Fibroblast of lung (primary cell): ENCODE measurements at regions not wholly inside any gene's neighbourhood (a gene's known extent, or its start where the extent isn't known, plus 50 kb on each side); places are given as distances from the start of the nearest gene placed in this dataset.

Source experiments
- DNase-seq, 2 donors: peaks; one replicate each; pipeline versions ENCODE4 v3.0.0 to v3.0.0-alpha.2; 2010; ENCODE audit warnings: low read depth in 2 of 2
- H2AFZ ChIP-seq: 2 replicates; pipeline ENCODE4 v1.5.1; 2012; ENCODE audit warnings: low read length, control low read depth, inconsistent platforms
- H3K27ac ChIP-seq: 2 replicates; pipeline ENCODE4 v1.5.1; 2011; ENCODE audit warnings: low read length, control low read depth; ENCODE audit not compliant: insufficient read depth
- H3K27me3 ChIP-seq: 2 replicates; pipeline ENCODE4 v1.5.1; 2011; ENCODE audit warnings: mild to moderate bottlenecking, low read length; ENCODE audit not compliant: control insufficient read depth, insufficient read depth
- H3K36me3 ChIP-seq: 2 replicates; pipeline ENCODE4 v1.5.1; 2011; ENCODE audit warnings: low read length; ENCODE audit not compliant: control insufficient read depth, insufficient read depth
- H3K4me1 ChIP-seq: 2 replicates; pipeline ENCODE4 v1.5.1; 2011; ENCODE audit warnings: low read length; ENCODE audit not compliant: control insufficient read depth, insufficient read depth; ENCODE audit errors: extremely low read depth
- H3K4me2 ChIP-seq: 2 replicates; pipeline ENCODE4 v1.5.1; 2011; ENCODE audit warnings: low read length, control low read depth; ENCODE audit not compliant: insufficient read depth; ENCODE audit errors: extremely low read depth
- H3K4me3 ChIP-seq, 4 experiments: fragments of 200-600 bp in 1 of 4; sonication (generic) in 1 of 4; replicated peaks in 1 of 4; 2 replicates each; pipeline ENCODE4 v1.5.1; 2011 to 2016; ENCODE audit warnings: low read length in 4 of 4, low read depth in 3 of 4, mild to moderate bottlenecking in 3 of 4, control low read depth in 2 of 4, inconsistent platforms in 1 of 4, mixed read lengths in 1 of 4; ENCODE audit not compliant: insufficient read depth in 1 of 4; ENCODE audit errors: control extremely low read depth in 1 of 4
- H3K79me2 ChIP-seq: 2 replicates; pipeline ENCODE4 v1.5.1; 2012; ENCODE audit warnings: mild to moderate bottlenecking, low read length, inconsistent platforms; ENCODE audit not compliant: control insufficient read depth, insufficient read depth
- H3K9ac ChIP-seq: 2 replicates; pipeline ENCODE4 v1.5.1; 2011; ENCODE audit warnings: mild to moderate bottlenecking, low read length, control low read depth; ENCODE audit not compliant: insufficient read depth
- H3K9me3 ChIP-seq: 2 replicates; pipeline ENCODE4 v1.5.1; 2012; ENCODE audit warnings: low read depth, low read length; ENCODE audit not compliant: control insufficient read depth, insufficient read depth
- H4K20me1 ChIP-seq: 2 replicates; pipeline ENCODE4 v1.5.1; 2011; ENCODE audit warnings: low read length; ENCODE audit not compliant: control insufficient read depth, insufficient read depth; ENCODE audit errors: extremely low read depth
- EZH2 ChIP-seq: IDR thresholded peaks from 2 replicates; pipeline ENCODE4 v1.5.1; 2012; ENCODE audit warnings: low read length, control low read depth, mild to moderate bottlenecking; ENCODE audit errors: missing control alignments
- TF ChIP-seq, protein P1 (sequence below), 2 donors: IDR thresholded peaks in 1 of 2; conservative IDR thresholded peaks in 1 of 2; 1 replicate in 1 of 2; 2 replicates in 1 of 2; pipeline ENCODE4 v1.5.1; 2011 to 2012; ENCODE audit warnings: low read length in 2 of 2, control low read depth in 1 of 2, inconsistent platforms in 1 of 2, low read depth in 1 of 2, mild to moderate bottlenecking in 1 of 2

DNA sequence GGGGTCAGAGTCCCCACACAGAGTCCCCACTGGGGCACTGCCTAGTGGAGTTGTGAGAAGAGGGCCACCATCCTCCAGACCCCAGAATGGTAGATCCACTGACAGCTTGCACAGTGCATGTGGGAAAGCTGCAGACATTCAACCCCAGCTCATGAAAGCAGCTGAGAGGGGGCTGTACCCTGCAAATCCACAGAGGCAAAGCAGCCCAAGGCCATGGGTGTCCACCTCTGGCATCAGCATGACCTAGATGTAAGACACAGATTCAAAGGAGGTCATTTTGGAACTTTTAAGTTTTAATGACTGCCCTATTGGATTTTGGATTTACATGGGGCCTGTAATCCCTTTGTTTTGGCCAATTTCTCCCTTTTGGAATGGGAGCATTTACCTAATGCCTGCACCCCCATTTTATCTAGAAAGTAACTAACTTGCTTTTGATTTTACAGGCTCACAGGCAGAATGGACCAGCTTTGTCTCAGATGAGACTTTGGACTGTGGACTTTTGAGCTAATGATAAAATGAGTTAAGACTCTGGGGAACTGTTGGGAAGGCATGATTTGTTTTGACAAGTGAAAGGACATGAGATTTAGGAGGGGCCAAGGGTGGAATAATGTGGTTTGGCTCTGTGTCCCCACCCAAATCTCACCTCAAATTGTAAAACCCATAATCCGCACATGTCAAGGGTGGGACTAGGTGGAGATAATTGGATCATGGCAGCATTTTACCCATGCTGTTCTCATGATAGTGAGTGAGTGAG is 56.3 kb upstream of the ITGA1 start:
- no peaks in the 10 kb centered on the region for H3K27me3 ChIP-seq
- H3K27ac ChIP-seq: no peak overlapping the region
- H3K4me1 ChIP-seq: peaks cover 2% of the 10 kb centered on the region
- DNase-seq: no peak
- no peak overlapping the region for H3K4me3 ChIP-seq
- no peaks in the 10 kb centered on the region for H3K36me3 ChIP-seq
- H3K9ac ChIP-seq: no peak overlapping the region
- no peak overlapping the region for H2AFZ ChIP-seq
- no peaks in the 10 kb centered on the region for H3K9me3 ChIP-seq
- H4K20me1 ChIP-seq: no peaks in the 10 kb centered on the region
- H3K4me2 ChIP-seq: no peak overlapping the region
- TF ChIP-seq EZH2: no peak
- TF ChIP-seq, protein P1, sequence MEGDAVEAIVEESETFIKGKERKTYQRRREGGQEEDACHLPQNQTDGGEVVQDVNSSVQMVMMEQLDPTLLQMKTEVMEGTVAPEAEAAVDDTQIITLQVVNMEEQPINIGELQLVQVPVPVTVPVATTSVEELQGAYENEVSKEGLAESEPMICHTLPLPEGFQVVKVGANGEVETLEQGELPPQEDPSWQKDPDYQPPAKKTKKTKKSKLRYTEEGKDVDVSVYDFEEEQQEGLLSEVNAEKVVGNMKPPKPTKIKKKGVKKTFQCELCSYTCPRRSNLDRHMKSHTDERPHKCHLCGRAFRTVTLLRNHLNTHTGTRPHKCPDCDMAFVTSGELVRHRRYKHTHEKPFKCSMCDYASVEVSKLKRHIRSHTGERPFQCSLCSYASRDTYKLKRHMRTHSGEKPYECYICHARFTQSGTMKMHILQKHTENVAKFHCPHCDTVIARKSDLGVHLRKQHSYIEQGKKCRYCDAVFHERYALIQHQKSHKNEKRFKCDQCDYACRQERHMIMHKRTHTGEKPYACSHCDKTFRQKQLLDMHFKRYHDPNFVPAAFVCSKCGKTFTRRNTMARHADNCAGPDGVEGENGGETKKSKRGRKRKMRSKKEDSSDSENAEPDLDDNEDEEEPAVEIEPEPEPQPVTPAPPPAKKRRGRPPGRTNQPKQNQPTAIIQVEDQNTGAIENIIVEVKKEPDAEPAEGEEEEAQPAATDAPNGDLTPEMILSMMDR (conservative IDR thresholded peaks at IDR 0.05 in 1 of 2, IDR thresholded peaks at IDR 0.05 in 1 of 2; ENCODE audit: low read depth in 1 of 2, low read length in 2 of 2): no peak
- H3K79me2 ChIP-seq: no peaks in the 10 kb centered on the region

DNA sequence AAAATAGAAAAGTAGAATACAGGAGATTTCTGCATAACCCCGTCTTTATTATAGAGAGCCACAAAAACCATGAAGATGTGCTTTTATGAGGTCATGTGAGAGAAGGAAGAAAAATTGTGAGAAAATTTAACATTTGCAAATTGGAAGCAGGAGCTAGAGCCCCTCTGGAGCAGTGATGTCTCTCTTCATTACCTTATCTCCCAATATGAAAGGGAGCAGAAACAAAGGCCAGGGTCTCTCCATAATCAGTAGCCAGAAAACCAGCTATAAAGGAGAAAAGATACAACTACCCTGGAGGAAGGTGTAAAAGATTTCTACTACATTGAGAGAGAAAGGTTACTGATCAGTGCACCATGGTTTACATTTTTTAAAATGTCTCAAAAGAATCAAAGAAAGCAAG is 53.2 kb upstream of the ITGA1 start:
- Histone ChIP-seq H3K9ac (no peak overlapping the region), H3K4me2 (no peak overlapping the region), H3K4me3 (no peak overlapping the region), H3K9me3 (no peaks in the 10 kb centered on the region), H3K27me3 (no peaks in the 10 kb centered on the region), H3K27ac (no peak overlapping the region), H2AFZ (no peak overlapping the region), H3K36me3 (no peaks in the 10 kb centered on the region), H3K4me1 (no peaks in the 10 kb centered on the region), H3K79me2 (no peaks in the 10 kb centered on the region), H4K20me1 (no peaks in the 10 kb centered on the region)
- TF ChIP-seq, protein P1 (conservative IDR thresholded peaks at IDR 0.05 in 1 of 2, IDR thresholded peaks at IDR 0.05 in 1 of 2; ENCODE audit: low read depth in 1 of 2, low read length in 2 of 2): no peak
- no peak for TF ChIP-seq EZH2
- no peak for DNase-seq

- Histone ChIP-seq H3K36me3 (no peaks in the 10 kb centered on the region), H3K4me1 (no peaks in the 10 kb centered on the region), H3K4me3 (no peak overlapping the region), H3K79me2 (no peaks in the 10 kb centered on the region), H3K4me2 (no peak overlapping the region), H3K27me3 (no peaks in the 10 kb centered on the region), H2AFZ (no peak overlapping the region), H3K27ac (no peak overlapping the region), H3K9me3 (no peaks in the 10 kb centered on the region), H3K9ac (no peak overlapping the region), H4K20me1 (no peaks in the 10 kb centered on the region)
- DNase-seq: no peak
- TF ChIP-seq EZH2: no peak
- TF ChIP-seq, protein P1 (conservative IDR thresholded peaks at IDR 0.05 in 1 of 2, IDR thresholded peaks at IDR 0.05 in 1 of 2; ENCODE audit: low read depth in 1 of 2, low read length in 2 of 2): no peak
Measured at GRCh38 chr5:52735139-52735538, 52.6 kb upstream of the ITGA1 start.
